ENCODE measurements at regions not wholly inside any gene's neighbourhood (a gene's known extent, or its start where the extent isn't known, plus 50 kb on each side); places are given as distances from the start of the nearest gene placed in this dataset.
"Not testable (repeated sequence)": the region's sequence is repeated elsewhere in the genome, so short reads cannot be mapped to it uniquely, and the experiment has no call there.

- no peak for DNase-seq (ENCODE audit: low read depth)
Observed at GRCh38 chr3:106120356-106120755, 251.5 kb upstream of the CBLB start.

GRCh38 chr3:106121491-106122289, 252.9 kb upstream of the CBLB start:
- no peak for DNase-seq (ENCODE audit: low read depth)

- no peak for DNase-seq (ENCODE audit: low read depth)
Observed at GRCh38 chr3:106124818-106125217, 256.0 kb upstream of the CBLB start.

GRCh38 chr3:106125321-106125720, 256.5 kb upstream of the CBLB start:
- DNase-seq (ENCODE audit: low read depth): no peak

- no peak for DNase-seq (ENCODE audit: low read depth)
Observed at GRCh38 chr3:106126067-106126845, 257.4 kb upstream of the CBLB start.

- no peak for DNase-seq (ENCODE audit: low read depth)
Observed at GRCh38 chr3:106126846-106127235, 258.0 kb upstream of the CBLB start.

- DNase-seq (ENCODE audit: low read depth): no peak
Observed at GRCh38 chr3:106129939-106130338, 261.1 kb upstream of the CBLB start.

- no peak for DNase-seq (ENCODE audit: low read depth)
Observed at GRCh38 chr3:106130384-106131198, 261.8 kb upstream of the CBLB start.

- no peak for DNase-seq (ENCODE audit: low read depth)
Observed at GRCh38 chr3:106135451-106136160, 266.8 kb upstream of the CBLB start.

GRCh38 chr3:106139826-106140225, 271.0 kb upstream of the CBLB start:
- DNase-seq (ENCODE audit: low read depth): no peak

- no peak for DNase-seq (ENCODE audit: low read depth)
Observed at GRCh38 chr3:106140431-106140830, 271.6 kb upstream of the CBLB start.

- DNase-seq (ENCODE audit: low read depth): no peak
Observed at GRCh38 chr3:106144030-106144429, 275.2 kb upstream of the CBLB start.

GRCh38 chr3:106148440-106149082, 279.7 kb upstream of the CBLB start:
- not testable (repeated sequence) for DNase-seq (ENCODE audit: low read depth)

GRCh38 chr3:106157411-106157810, 288.6 kb upstream of the CBLB start:
- DNase-seq (ENCODE audit: low read depth): no peak

- no peak for DNase-seq (ENCODE audit: low read depth)
Observed at GRCh38 chr3:106160396-106160795, 291.6 kb upstream of the CBLB start.

GRCh38 chr3:106161246-106161645, 292.4 kb upstream of the CBLB start:
- no peak for DNase-seq (ENCODE audit: low read depth)

- no peak for DNase-seq (ENCODE audit: low read depth)
Observed at GRCh38 chr3:106167728-106168127, 298.9 kb upstream of the CBLB start.

GRCh38 chr3:106168962-106169750, 300.3 kb upstream of the CBLB start:
- no peak for DNase-seq (ENCODE audit: low read depth)

- DNase-seq (ENCODE audit: low read depth): no peak
Observed at GRCh38 chr3:106170636-106171035, 301.8 kb upstream of the CBLB start.

- no peak for DNase-seq (ENCODE audit: low read depth)
Observed at GRCh38 chr3:106172101-106172500, 303.3 kb upstream of the CBLB start.

- no peak for DNase-seq (ENCODE audit: low read depth)
Observed at GRCh38 chr3:106172780-106173179, 304.0 kb upstream of the CBLB start.
